ENCODE measurements at regions not wholly inside any gene's neighbourhood (a gene's known extent, or its start where the extent isn't known, plus 50 kb on each side); places are given as distances from the start of the nearest gene placed in this dataset.
"Not testable (repeated sequence)": the region's sequence is repeated elsewhere in the genome, so short reads cannot be mapped to it uniquely, and the experiment has no call there.

DNA sequence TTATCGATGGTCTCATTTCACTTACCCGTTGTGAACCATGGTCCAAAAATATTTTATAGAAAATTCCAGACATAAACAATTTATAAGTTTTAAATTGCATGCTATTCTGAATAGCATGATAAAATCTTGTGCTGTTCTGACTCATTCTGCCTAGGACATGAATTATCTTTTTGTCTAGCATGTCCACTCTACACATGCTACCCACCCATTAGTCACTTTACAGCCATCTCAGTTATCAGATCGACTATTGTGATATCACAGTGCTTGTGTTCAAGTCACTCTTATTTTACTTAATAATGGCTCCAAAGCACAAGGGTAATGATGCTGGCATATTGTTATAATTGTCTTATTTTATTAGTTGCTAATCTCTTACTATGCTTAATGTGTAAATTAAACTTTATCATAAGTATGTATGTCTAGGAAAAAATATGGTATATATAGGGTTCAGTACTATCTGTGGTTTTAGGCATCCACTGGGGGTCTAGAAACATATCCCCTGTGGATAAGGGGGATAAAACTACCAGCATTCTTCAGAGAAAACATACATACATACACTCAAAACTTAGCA, 252.0 kb upstream of the HTR1E start:
- no peaks in the 10 kb centered on the region for H3K36me3 ChIP-seq
- no peak for DNase-seq
- H3K4me3 ChIP-seq: no peak overlapping the region
- TF ChIP-seq, protein P1, sequence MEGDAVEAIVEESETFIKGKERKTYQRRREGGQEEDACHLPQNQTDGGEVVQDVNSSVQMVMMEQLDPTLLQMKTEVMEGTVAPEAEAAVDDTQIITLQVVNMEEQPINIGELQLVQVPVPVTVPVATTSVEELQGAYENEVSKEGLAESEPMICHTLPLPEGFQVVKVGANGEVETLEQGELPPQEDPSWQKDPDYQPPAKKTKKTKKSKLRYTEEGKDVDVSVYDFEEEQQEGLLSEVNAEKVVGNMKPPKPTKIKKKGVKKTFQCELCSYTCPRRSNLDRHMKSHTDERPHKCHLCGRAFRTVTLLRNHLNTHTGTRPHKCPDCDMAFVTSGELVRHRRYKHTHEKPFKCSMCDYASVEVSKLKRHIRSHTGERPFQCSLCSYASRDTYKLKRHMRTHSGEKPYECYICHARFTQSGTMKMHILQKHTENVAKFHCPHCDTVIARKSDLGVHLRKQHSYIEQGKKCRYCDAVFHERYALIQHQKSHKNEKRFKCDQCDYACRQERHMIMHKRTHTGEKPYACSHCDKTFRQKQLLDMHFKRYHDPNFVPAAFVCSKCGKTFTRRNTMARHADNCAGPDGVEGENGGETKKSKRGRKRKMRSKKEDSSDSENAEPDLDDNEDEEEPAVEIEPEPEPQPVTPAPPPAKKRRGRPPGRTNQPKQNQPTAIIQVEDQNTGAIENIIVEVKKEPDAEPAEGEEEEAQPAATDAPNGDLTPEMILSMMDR (IDR thresholded peaks at IDR 0.05): no peak
- no peaks in the 10 kb centered on the region for H3K9me3 ChIP-seq
- intact Hi-C loops (cut with DNase I): no loop called here
- no peaks in the 10 kb centered on the region for H3K4me1 ChIP-seq
- ATAC-seq: no peak
- no peaks in the 10 kb centered on the region for H3K27me3 ChIP-seq
- no peak overlapping the region for H3K27ac ChIP-seq

DNA sequence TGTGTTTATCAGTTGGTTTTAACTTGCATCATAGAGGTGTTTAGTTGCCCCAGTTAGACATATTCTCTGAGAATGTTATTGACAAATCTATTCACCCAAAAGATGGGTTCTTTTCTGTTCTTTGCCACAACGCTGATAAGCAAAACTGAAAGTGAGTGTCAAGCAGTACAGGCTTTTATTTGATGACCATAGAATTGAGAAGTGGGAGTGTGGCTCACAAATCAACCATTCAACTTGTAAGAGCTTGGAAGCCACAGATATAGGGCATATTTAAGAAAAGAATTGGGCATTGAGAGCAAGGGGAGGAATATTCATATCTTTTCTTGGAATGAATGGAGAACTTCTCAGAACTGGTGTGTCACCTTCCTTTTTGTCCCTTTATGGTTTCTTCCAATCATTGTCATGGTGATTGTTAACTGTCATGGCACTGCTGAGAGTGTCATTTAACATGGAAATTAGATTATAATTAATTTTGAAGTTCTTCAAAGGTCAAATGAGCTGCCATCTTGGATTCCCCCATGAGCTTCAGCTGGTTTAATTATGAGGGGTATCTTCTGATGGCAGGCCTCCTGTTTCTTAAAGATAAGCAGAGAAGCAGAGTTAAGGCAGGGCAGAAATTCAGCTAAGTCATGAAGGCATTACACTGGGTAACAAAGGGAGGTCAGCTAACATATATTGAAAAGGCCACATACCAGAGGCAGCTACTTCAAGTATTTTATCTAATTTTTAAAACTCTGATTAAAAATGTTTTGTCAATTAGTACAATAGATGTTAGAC, 254.0 kb upstream of the HTR1E start:
- DNase-seq: no peak
- intact Hi-C loops (cut with DNase I): no loop called here
- no peaks in the 10 kb centered on the region for H3K9me3 ChIP-seq
- H3K27me3 ChIP-seq: no peaks in the 10 kb centered on the region
- H3K4me1 ChIP-seq: no peaks in the 10 kb centered on the region
- TF ChIP-seq, protein P1 (IDR thresholded peaks at IDR 0.05): no peak
- H3K36me3 ChIP-seq: no peaks in the 10 kb centered on the region
- ATAC-seq: no peak
- H3K4me3 ChIP-seq: no peak overlapping the region
- H3K27ac ChIP-seq: no peak overlapping the region

DNA sequence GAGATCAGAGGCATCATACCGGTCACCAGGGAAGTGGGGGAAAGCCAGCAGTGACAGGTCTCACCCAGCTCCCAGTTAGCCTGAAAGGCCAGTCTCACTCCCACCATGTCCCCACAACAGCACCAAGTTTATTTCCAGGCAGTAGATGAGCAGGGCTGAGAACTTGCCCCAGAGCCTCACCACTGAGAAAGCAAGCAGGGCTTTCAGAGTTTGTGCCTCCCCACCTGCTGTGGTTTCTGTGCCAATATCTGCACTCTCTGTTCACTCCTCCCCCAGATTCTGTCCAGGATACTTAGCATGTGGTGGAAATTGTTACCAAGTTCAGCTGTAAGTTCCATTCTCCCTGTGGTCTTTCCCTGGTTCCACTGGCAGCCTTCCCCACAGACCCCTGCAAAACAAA, 255.0 kb upstream of the HTR1E start:
- H3K27ac ChIP-seq: no peak overlapping the region
- no peak for DNase-seq
- H3K27me3 ChIP-seq: no peaks in the 10 kb centered on the region
- no peaks in the 10 kb centered on the region for H3K4me1 ChIP-seq
- intact Hi-C loops (cut with DNase I): no loop called here
- H3K9me3 ChIP-seq: no peaks in the 10 kb centered on the region
- H3K36me3 ChIP-seq: no peaks in the 10 kb centered on the region
- no peak overlapping the region for H3K4me3 ChIP-seq
- TF ChIP-seq, protein P1 (IDR thresholded peaks at IDR 0.05): no peak
- ATAC-seq: no peak

DNA sequence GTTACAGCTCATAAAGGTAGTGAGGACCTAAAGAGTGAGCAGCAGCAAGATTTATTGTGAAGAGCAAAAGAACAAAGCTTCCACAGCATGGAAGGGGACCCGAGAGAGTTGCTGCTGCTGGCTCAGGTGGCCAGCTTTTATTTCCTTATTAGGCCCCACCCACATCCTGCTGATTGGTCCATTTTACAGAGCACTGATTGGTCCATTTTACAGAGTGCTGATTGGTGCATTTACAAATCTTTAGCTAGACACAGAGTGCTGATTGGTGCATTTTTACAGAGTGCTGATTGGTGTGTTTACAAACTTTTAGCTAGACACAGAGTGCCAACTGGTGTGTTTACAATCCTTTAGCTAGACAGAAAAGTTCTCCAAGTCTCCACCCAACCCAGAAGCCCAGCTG, 256.2 kb upstream of the HTR1E start:
- intact Hi-C loops (cut with DNase I); H3K36me3 ChIP-seq; H3K4me3 ChIP-seq; H3K27me3 ChIP-seq; H3K9me3 ChIP-seq; ATAC-seq; DNase-seq; H3K4me1 ChIP-seq; H3K27ac ChIP-seq: not testable (repeated sequence)

DNA sequence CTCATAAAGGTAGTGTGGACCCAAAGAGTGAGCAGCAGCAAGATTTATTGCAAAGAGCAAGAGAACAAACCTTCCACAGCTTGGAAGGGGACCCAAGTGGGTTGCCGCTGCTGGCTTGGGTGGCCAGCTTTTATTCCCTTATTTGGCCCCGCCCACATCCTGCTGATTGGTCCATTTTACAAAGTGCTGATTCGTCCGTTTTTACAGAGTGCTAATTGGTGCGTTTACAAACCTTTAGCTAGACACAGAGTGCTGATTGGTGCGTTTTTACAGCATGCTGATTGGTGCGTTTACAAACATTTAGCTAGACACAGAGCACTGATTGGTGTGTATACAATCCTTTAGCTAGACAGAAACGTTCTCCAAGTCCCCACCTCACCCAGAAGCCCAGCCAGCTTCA, 265.2 kb upstream of the HTR1E start:
- H3K4me1 ChIP-seq; H3K4me3 ChIP-seq; H3K27ac ChIP-seq; DNase-seq; H3K27me3 ChIP-seq; intact Hi-C loops (cut with DNase I); ATAC-seq; H3K9me3 ChIP-seq; H3K36me3 ChIP-seq: not testable (repeated sequence)

DNA sequence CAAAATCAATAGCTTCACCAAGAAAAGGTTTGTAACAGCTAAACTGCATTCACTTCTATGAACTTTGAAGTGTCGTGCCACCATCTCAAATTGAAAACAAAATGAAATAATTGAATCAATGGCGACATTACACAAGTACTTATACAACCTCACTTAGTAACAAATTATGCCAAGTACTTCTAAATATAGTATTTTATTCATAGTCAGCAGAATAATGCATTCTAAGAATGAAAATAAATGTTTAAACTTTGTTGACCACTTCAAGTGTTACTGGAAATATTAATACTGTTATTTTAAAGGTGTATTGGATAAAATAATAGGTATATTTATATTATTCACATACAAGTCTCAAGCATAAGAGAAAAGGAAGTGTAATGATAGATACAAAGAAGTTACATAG, 280.1 kb upstream of the HTR1E start:
- no peak overlapping the region for H3K27ac ChIP-seq
- ATAC-seq (no peak), DNase-seq (no peak)
- TF ChIP-seq, protein P1 (IDR thresholded peaks at IDR 0.05): no peak
- intact Hi-C loops (cut with DNase I): no loop called here
- no peaks in the 10 kb centered on the region for H3K4me1 ChIP-seq
- H3K36me3 ChIP-seq: no peaks in the 10 kb centered on the region
- no peaks in the 10 kb centered on the region for H3K9me3 ChIP-seq
- no peaks in the 10 kb centered on the region for H3K27me3 ChIP-seq
- H3K4me3 ChIP-seq: no peak overlapping the region
